Fibroblast of lung (primary cell): ENCODE measurements at regions not wholly inside any gene's neighbourhood (a gene's known extent, or its start where the extent isn't known, plus 50 kb on each side); places are given as distances from the start of the nearest gene placed in this dataset.

Source experiments
- EZH2 ChIP-seq: IDR thresholded peaks from 2 replicates; pipeline ENCODE4 v1.5.1; 2012; ENCODE audit warnings: low read length, control low read depth, mild to moderate bottlenecking; ENCODE audit errors: missing control alignments
- TF ChIP-seq, protein P1 (sequence below), 2 donors: IDR thresholded peaks in 1 of 2; conservative IDR thresholded peaks in 1 of 2; 1 replicate in 1 of 2; 2 replicates in 1 of 2; pipeline ENCODE4 v1.5.1; 2011 to 2012; ENCODE audit warnings: low read length in 2 of 2, control low read depth in 1 of 2, inconsistent platforms in 1 of 2, low read depth in 1 of 2, mild to moderate bottlenecking in 1 of 2

DNA sequence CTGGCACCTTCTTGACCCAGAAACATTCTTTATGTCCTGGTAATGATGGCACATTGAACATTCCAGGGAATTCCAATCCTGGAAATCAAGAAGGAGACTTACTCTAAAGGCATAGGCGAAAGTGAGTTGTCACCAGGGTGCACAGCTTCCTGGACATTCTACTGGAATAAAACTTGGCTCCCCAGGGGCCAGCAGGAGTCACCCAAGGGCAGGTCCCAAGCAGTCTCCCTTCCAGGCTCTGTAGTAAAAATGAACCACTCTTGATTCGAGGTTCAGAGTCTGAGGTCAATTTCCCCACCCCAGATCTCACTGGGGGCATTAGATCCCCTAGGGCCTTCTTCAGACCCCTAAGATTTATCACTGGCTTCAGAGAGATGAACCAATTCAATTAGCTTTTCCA, 338.7 kb upstream of the GATB start:
- TF ChIP-seq, protein P1, sequence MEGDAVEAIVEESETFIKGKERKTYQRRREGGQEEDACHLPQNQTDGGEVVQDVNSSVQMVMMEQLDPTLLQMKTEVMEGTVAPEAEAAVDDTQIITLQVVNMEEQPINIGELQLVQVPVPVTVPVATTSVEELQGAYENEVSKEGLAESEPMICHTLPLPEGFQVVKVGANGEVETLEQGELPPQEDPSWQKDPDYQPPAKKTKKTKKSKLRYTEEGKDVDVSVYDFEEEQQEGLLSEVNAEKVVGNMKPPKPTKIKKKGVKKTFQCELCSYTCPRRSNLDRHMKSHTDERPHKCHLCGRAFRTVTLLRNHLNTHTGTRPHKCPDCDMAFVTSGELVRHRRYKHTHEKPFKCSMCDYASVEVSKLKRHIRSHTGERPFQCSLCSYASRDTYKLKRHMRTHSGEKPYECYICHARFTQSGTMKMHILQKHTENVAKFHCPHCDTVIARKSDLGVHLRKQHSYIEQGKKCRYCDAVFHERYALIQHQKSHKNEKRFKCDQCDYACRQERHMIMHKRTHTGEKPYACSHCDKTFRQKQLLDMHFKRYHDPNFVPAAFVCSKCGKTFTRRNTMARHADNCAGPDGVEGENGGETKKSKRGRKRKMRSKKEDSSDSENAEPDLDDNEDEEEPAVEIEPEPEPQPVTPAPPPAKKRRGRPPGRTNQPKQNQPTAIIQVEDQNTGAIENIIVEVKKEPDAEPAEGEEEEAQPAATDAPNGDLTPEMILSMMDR (conservative IDR thresholded peaks at IDR 0.05 in 1 of 2, IDR thresholded peaks at IDR 0.05 in 1 of 2; ENCODE audit: low read depth in 1 of 2, low read length in 2 of 2): no peak
- no peak for TF ChIP-seq EZH2
